ENCODE measurements at regions not wholly inside any gene's neighbourhood (a gene's known extent, or its start where the extent isn't known, plus 50 kb on each side); places are given as distances from the start of the nearest gene placed in this dataset.

GRCh38 chr6:71399279-71399678 is 110.7 kb downstream of the OGFRL1 start:
- no peak for DNase-seq

GRCh38 chr6:71400852-71401251 is 112.2 kb downstream of the OGFRL1 start:
- DNase-seq, result no peak

DNA sequence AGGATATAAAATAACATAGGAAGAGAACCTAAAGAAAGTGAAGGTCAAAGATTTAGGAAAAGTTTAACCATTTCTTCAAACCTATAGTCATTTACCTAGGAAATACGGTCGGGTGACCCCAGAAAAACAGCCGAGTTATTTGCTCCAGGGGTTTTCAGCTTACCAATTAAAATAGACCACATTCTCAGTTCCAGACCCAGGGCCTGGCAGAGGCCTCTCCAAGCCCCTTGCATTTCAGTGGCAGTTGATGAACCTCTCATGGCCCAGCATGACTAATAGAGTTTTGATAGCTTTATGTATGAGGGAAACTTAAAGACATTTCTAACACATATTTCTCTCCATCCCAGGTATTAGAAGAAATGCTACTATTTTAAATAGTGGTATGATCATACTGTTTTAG is 113.5 kb downstream of the OGFRL1 start:
- no peak for DNase-seq

GRCh38 chr6:71403422-71404134 is 115.0 kb downstream of the OGFRL1 start:
- DNase-seq, result peak; percentile 30

DNA sequence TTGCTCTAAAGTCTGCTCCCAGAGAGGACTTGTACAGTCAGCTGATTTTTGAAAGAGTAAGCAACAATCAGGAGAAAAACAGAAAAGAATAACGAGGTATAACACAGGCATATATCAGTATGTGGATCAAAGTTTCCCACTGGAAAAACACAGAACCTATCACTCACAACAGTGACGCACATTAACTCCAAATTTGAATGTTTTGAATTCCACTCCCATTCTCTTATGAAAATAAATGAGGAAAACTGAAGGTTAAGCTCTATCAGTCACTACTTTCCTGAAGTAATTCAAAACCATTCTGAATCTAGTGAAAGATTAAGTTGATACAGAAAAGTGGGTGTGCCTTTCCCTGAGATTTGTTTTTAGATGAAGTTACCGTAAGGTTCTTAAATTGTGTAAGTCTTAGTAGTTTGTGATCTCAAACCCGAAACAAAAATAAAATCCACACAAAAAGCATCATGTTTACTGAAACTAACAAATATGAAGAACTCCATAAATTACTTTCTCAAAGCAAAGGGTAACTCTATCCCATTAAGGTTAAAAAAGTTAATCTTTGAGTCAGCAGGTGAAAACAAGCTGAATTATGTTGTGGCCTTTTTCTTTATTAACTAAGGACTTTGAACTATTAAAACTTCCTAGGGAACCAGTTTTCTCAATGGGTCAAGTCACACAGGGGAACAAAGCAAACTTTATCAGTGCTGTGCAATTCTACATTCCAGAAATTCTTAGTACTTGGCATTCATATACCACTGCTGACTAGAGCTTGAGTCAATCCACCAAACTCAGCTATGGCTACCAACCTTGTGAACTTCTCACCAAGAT is 115.7 kb downstream of the OGFRL1 start:
- DNase-seq, result no peak

DNA sequence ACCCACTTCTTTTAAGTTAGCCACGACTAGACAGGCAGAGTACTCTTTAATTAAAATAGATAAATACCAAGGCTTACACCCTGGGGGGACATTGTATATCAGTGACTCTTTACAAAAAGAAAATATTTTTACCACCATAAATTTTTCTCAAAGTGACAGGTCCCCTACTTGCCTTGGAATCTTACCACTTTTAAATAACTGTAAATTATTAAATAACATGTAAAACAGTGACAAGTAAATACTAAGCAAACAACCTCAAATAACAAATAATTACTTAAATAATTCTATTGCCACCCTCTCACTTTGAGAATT is 116.3 kb downstream of the OGFRL1 start:
- no peak for DNase-seq

GRCh38 chr6:71405416-71405815 is 116.8 kb downstream of the OGFRL1 start:
- DNase-seq, result no peak

DNA sequence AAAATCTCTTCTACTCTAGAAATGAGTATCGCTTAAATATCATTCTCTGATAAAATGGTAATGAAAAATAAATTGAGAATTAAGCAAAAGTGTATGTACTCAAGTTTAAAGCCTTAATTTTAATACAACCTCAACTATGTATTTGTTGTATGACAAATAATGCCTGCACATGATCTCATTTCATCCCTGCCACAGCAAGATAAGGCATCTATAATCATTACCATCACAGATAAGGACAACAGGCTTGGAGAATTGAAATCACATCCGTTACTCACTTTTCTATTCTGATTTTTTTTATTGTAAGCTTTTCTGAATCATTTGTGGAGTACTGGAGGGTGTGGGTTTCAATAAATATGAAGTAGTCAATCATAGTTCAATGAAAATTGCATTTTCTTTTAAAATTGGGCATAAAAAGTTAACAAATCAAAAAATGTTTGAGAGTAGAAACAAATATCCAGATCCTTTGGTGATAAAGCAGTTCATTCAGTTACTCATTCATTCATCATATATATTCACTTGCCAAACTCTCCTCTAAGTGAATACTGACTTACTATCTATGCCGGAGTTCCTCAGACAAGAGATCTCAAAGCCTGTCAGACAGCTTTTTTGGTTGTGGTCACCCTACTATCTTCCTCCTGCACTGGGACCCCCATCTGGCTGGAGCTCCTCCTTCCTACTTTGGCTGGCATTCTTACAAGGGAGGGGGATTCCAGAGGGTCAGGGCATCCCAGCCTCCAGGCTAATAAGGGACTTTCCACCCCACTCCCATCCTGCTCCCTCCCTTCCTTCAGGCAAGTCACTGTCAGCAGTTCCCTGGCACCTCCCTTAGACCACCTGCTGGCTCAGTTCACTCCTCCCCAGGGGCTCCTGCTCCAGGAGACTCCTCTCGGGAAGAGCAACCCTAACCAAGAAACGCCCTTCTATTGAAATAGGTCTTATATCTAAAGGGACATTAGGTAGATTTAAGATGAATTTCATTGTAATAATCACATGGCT is 118.6 kb downstream of the OGFRL1 start:
- no peak for DNase-seq

GRCh38 chr6:71408787-71409723 is 120.4 kb downstream of the OGFRL1 start:
- DNase-seq, result no peak

DNA sequence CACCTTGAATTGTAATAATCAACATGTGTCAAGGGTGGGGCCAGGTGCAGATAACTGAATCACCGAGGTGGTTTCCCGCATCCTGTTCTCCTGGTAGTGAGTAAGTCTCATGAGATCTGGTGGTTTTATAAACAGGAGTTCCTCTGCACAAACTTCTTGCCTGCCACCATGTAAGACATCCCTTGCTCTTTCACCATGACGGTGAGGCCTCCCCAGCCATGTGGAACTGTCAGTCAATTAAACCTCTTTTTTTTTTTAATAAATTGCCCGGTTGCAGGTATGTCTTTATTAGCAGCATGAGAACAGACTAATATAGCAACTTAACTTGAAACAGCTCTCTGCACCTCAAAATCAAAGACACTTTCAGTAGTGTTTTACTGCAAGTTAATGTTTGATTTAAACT is 121.6 kb downstream of the OGFRL1 start:
- no peak for DNase-seq

DNA sequence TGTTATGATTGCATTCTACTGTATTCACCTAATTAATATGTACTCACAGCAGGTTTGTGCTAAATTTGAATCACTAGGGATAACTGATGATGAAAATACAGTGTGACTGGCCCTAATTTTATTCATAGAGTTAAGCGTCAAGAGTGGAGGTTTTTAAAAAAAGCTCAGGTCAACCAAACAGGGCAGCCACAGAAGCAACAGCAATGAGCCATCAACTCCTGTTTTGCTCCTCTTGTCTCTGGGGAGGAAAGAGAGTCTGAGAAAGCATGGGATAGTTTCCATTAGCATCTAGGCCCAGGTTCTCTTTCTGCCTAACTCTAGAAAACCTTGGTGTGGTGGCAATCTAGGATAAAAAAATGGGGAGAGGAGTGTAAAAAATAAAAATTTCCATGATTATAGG is 122.1 kb downstream of the OGFRL1 start:
- no peak for DNase-seq

DNA sequence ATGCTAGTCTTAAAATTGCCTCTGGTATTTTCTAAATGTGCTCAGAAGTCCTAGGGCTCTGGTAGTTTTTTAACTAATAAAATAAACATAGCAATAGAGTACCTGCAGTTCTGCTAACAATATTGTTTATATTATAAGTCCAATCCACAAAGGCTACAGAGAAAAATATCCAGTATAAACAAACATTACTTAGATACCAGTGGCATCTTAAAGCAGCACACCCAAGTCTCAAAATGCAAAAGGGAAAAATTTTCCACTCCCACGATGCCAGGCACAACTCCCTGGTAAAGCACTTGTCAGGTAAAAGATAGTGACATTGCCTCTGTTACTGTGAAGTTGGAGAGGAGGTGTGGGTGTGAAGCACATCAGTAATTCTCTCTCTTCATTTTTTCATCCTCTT is 123.3 kb downstream of the OGFRL1 start:
- no peak for DNase-seq

DNA sequence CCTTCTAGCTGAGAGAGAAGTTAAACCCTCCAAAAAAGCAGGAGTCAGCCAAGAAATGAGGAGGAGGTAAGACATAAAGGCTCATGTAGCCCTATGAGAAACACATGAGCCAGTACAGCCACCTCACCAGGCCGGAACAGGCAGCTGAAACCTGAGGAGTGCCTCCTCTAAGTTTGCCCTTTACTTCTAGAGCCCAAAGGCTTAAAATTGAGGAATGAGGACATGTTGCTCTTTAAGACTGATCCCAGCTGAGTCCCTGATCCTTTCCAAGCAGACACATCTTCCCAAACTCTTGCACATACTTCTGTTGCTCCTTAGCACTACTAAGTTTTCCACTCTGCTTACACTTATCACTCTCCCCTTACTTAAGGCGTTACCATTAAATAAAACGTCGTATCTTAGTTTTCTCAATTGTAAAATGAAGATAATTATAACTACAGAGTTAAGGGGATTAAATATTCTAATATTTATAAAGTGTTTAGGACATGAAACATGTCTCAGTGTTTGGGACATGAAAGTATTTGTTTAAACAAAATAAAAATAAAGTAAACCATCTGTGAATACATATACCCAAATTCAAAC is 124.0 kb downstream of the OGFRL1 start:
- DNase-seq, result no peak

- no peak for DNase-seq
Observed at GRCh38 chr6:71414486-71414885, 125.9 kb downstream of the OGFRL1 start.

GRCh38 chr6:71419217-71420094 is 130.8 kb downstream of the OGFRL1 start:
- DNase-seq, result peak; percentile 32

- no peak for DNase-seq
Observed at GRCh38 chr6:71420095-71420692, 131.6 kb downstream of the OGFRL1 start.

- DNase-seq, result peak; percentile 82
Observed at GRCh38 chr6:71420693-71421328, 132.2 kb downstream of the OGFRL1 start.

GRCh38 chr6:71421611-71422010 is 133.0 kb downstream of the OGFRL1 start:
- no peak for DNase-seq

DNA sequence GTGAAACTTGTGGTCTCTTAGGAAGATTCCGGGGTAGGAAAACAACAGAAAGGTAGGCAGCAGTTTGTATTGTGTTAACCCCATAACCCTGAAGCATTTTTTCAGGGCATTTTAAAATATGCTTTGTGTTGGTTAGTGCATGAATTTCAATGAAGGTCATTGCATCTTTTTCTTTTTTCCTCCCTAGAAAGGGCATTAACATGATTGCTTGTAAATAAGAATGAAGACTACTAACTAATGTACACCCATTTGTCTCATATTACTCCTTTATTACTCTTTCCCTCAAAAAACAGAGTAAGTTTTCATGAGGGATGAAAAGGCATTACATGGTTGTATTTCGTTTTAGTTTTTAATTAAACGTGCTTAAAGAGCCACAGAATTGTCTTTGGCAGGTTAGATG is 141.4 kb downstream of the OGFRL1 start:
- no peak for DNase-seq

- no peak for DNase-seq
Observed at GRCh38 chr6:71433441-71433840, 144.8 kb downstream of the OGFRL1 start.
